Brain pericyte (primary cell): ENCODE measurements at regions not wholly inside any gene's neighbourhood (a gene's known extent, or its start where the extent isn't known, plus 50 kb on each side); places are given as distances from the start of the nearest gene placed in this dataset.
A peak's percentile ranks its signal among the peaks of the same experiment; 100 is the strongest.

Experiments used
- DNase-seq: peaks from one replicate; pipeline ENCODE4 v3.0.0-alpha.2; 2012; ENCODE audit warnings: low read depth, low spot score

GRCh38 chr6:82015043-82015442, 232.5 kb downstream of the IBTK start:
- no peak for DNase-seq

GRCh38 chr6:82013561-82014530, 233.7 kb downstream of the IBTK start:
- DNase-seq = peak; percentile 69

GRCh38 chr6:82006027-82006738, 241.4 kb downstream of the IBTK start:
- DNase-seq = no peak

GRCh38 chr6:82000551-82000950, 247.0 kb downstream of the IBTK start:
- no peak for DNase-seq

- DNase-seq = no peak
Measured at GRCh38 chr6:81999826-82000225, 247.3 kb upstream of the TENT5A start.

GRCh38 chr6:81999270-81999669, 246.8 kb upstream of the TENT5A start:
- DNase-seq = no peak

GRCh38 chr6:81998432-81998831, 246.0 kb upstream of the TENT5A start:
- no peak for DNase-seq

- no peak for DNase-seq
Measured at GRCh38 chr6:81997090-81997926, 244.8 kb upstream of the TENT5A start.

- DNase-seq = no peak
Measured at GRCh38 chr6:81996414-81996813, 243.9 kb upstream of the TENT5A start.

GRCh38 chr6:81995548-81996289, 243.2 kb upstream of the TENT5A start:
- no peak for DNase-seq

- DNase-seq = no peak
Measured at GRCh38 chr6:81988871-81989270, 236.4 kb upstream of the TENT5A start.

- DNase-seq = no peak
Measured at GRCh38 chr6:81988446-81988845, 236.0 kb upstream of the TENT5A start.

GRCh38 chr6:81987293-81987692, 234.8 kb upstream of the TENT5A start:
- DNase-seq = no peak

GRCh38 chr6:81985191-81985590, 232.7 kb upstream of the TENT5A start:
- no peak for DNase-seq

- DNase-seq = no peak
Measured at GRCh38 chr6:81984599-81984998, 232.1 kb upstream of the TENT5A start.

- DNase-seq = no peak
Measured at GRCh38 chr6:81981812-81982211, 229.3 kb upstream of the TENT5A start.

GRCh38 chr6:81979767-81980166, 227.3 kb upstream of the TENT5A start:
- no peak for DNase-seq

- no peak for DNase-seq
Measured at GRCh38 chr6:81979329-81979728, 226.8 kb upstream of the TENT5A start.

- DNase-seq = no peak
Measured at GRCh38 chr6:81978230-81978629, 225.7 kb upstream of the TENT5A start.

GRCh38 chr6:81977486-81977885, 225.0 kb upstream of the TENT5A start:
- DNase-seq = no peak

GRCh38 chr6:81969814-81970213, 217.3 kb upstream of the TENT5A start:
- no peak for DNase-seq
